HEK293 (cell line): ENCODE measurements at regions not wholly inside any gene's neighbourhood (a gene's known extent, or its start where the extent isn't known, plus 50 kb on each side); places are given as distances from the start of the nearest gene placed in this dataset.
A peak's percentile ranks its signal among the peaks of the same experiment; 100 is the strongest.

Source experiments
- CTCF ChIA-PET: fragments of 350-600 bp; formaldehyde crosslinking; extraction: SDS; loops from one replicate; lab custom pipeline; 2021; ENCODE audit warnings: antibody characterized with exemption; lab: Yijun Ruan, JAX
- POLR2A ChIA-PET: fragments of 300-600 bp; formaldehyde crosslinking; extraction: SDS; loops from one replicate; lab custom pipeline; 2020; ENCODE audit warnings: antibody characterized with exemption, inconsistent platforms; lab: Yijun Ruan, JAX
- H3K27ac ChIP-seq: fragments of 200-500 bp; sonication (Bioruptor generic); 2 replicates; pipeline ENCODE4 v1.5.1; 2014; ENCODE audit warnings: low read depth, low read length, control low read depth, inconsistent platforms; ENCODE audit errors: extremely low read depth
- H3K36me3 ChIP-seq, 2 experiments: fragments of 200-500 bp in 1 of 2; sonication (Bioruptor generic) in 1 of 2; 1 replicate in 1 of 2; 2 replicates in 1 of 2; pipeline ENCODE4 v1.5.1; 2014 to 2017; ENCODE audit warnings: inconsistent platforms in 2 of 2, low read length in 2 of 2; ENCODE audit not compliant: control insufficient read depth in 2 of 2, insufficient read depth in 1 of 2
- H3K4me1 ChIP-seq: fragments of 200-500 bp; sonication (Bioruptor generic); 2 replicates; pipeline ENCODE4 v1.5.1; 2014; ENCODE audit warnings: mild to moderate bottlenecking, low read length, inconsistent platforms; ENCODE audit not compliant: control insufficient read depth, insufficient read depth
- H3K4me3 ChIP-seq: 2 replicates; pipeline ENCODE4 v1.5.1; 2011; ENCODE audit warnings: low read depth, mild to moderate bottlenecking, control low read depth, low read length, moderate library complexity
- H3K9me3 ChIP-seq: fragments of 200-500 bp; sonication (Bioruptor generic); 2 replicates; pipeline ENCODE4 v1.5.1; 2014; ENCODE audit warnings: low read depth, low read length, inconsistent platforms; ENCODE audit not compliant: control insufficient read depth, insufficient read depth
- BCL11B ChIP-seq: fragments of 450-650 bp; formaldehyde crosslinking; IDR thresholded peaks from 2 replicates; pipeline ENCODE4 v1.5.1; 2016; ENCODE audit warnings: low read depth, missing biosample characterization, missing genetic modification characterization
- EGR2 ChIP-seq: fragments of 450-650 bp; formaldehyde crosslinking; IDR thresholded peaks from 2 replicates; pipeline ENCODE4 v1.5.1; 2016; ENCODE audit warnings: low read depth, missing biosample characterization, missing genetic modification characterization
- GLIS1 ChIP-seq: fragments of 450-650 bp; formaldehyde crosslinking; IDR thresholded peaks from 2 replicates; pipeline ENCODE4 v1.5.1; 2016; ENCODE audit warnings: missing biosample characterization, missing genetic modification characterization
- GLIS2 ChIP-seq: fragments of 450-650 bp; formaldehyde crosslinking; IDR thresholded peaks from 2 replicates; pipeline ENCODE4 v1.5.1; 2016; ENCODE audit warnings: missing biosample characterization, missing genetic modification characterization
- INSM2 ChIP-seq: fragments of 450-650 bp; formaldehyde crosslinking; IDR thresholded peaks from 2 replicates; pipeline ENCODE4 v1.5.1; 2016; ENCODE audit warnings: missing biosample characterization, missing genetic modification characterization
- KLF16 ChIP-seq: fragments of 450-650 bp; formaldehyde crosslinking; IDR thresholded peaks from 2 replicates; pipeline ENCODE4 v1.5.1; 2017; ENCODE audit warnings: missing biosample characterization, missing genetic modification characterization
- MEIS1 ChIP-seq: sonication (generic); formaldehyde crosslinking; IDR thresholded peaks from 2 replicates; pipeline ENCODE4 v1.8.1; 2022; ENCODE audit warnings: missing genetic modification reagents, mild to moderate bottlenecking, borderline replicate concordance
- OVOL3 ChIP-seq: fragments of 450-650 bp; formaldehyde crosslinking; IDR thresholded peaks from 2 replicates; pipeline ENCODE4 v1.5.1; 2016; ENCODE audit warnings: missing biosample characterization, missing genetic modification characterization
- PRDM2 ChIP-seq: fragments of 450-650 bp; formaldehyde crosslinking; IDR thresholded peaks from 2 replicates; pipeline ENCODE4 v1.5.1; 2016; ENCODE audit warnings: missing biosample characterization, missing genetic modification characterization, borderline replicate concordance
- PRDM6 ChIP-seq: fragments of 450-650 bp; formaldehyde crosslinking; IDR thresholded peaks from 2 replicates; pipeline ENCODE4 v1.5.1; 2017; ENCODE audit warnings: missing biosample characterization, missing genetic modification characterization
- YY2 ChIP-seq: fragments of 450-650 bp; formaldehyde crosslinking; IDR thresholded peaks from 2 replicates; pipeline ENCODE4 v1.5.1; 2016; ENCODE audit warnings: missing biosample characterization, missing genetic modification characterization
- ZFP69B ChIP-seq: fragments of 450-650 bp; formaldehyde crosslinking; IDR thresholded peaks from 2 replicates; pipeline ENCODE4 v1.5.1; 2016; ENCODE audit warnings: missing biosample characterization, missing genetic modification characterization
- ZNF155 ChIP-seq: fragments of 450-650 bp; formaldehyde crosslinking; IDR thresholded peaks from 2 replicates; pipeline ENCODE4 v1.5.1; 2016; ENCODE audit warnings: missing biosample characterization, missing genetic modification characterization
- ZNF280D ChIP-seq: fragments of 450-650 bp; formaldehyde crosslinking; IDR thresholded peaks from 2 replicates; pipeline ENCODE4 v1.5.1; 2016; ENCODE audit warnings: missing biosample characterization, missing genetic modification characterization
- ZNF362 ChIP-seq: fragments of 450-650 bp; formaldehyde crosslinking; IDR thresholded peaks from 2 replicates; pipeline ENCODE4 v1.5.1; 2016; ENCODE audit warnings: missing biosample characterization, missing genetic modification characterization
- ZNF423 ChIP-seq: fragments of 450-650 bp; formaldehyde crosslinking; IDR thresholded peaks from 2 replicates; pipeline ENCODE4 v1.5.1; 2016; ENCODE audit warnings: missing biosample characterization, missing genetic modification characterization
- ZNF514 ChIP-seq: fragments of 450-650 bp; formaldehyde crosslinking; IDR thresholded peaks from 2 replicates; pipeline ENCODE4 v1.5.1; 2016; ENCODE audit warnings: missing biosample characterization, missing genetic modification characterization
- ZNF548 ChIP-seq: fragments of 450-650 bp; formaldehyde crosslinking; IDR thresholded peaks from 2 replicates; pipeline ENCODE4 v1.5.1; 2016; ENCODE audit warnings: missing biosample characterization, missing genetic modification characterization
- ZNF626 ChIP-seq: fragments of 450-650 bp; sonication (Bioruptor Pico); formaldehyde crosslinking; IDR thresholded peaks from 2 replicates; pipeline ENCODE4 v1.5.1; 2018; ENCODE audit warnings: missing biosample characterization, missing genetic modification characterization, inconsistent platforms
- ZNF658 ChIP-seq: fragments of 450-650 bp; formaldehyde crosslinking; IDR thresholded peaks from 2 replicates; pipeline ENCODE4; 2016; ENCODE audit warnings: missing biosample characterization, missing genetic modification characterization
- ZNF670 ChIP-seq: fragments of 450-650 bp; formaldehyde crosslinking; IDR thresholded peaks from 2 replicates; pipeline ENCODE4 v1.5.1; 2016; ENCODE audit warnings: missing biosample characterization, missing genetic modification characterization, low read depth
- ZNF785 ChIP-seq: fragments of 450-650 bp; formaldehyde crosslinking; IDR thresholded peaks from 2 replicates; pipeline ENCODE4 v1.5.1; 2016; ENCODE audit warnings: missing biosample characterization, missing genetic modification characterization
- ZSCAN4 ChIP-seq: fragments of 450-650 bp; formaldehyde crosslinking; IDR thresholded peaks from 2 replicates; pipeline ENCODE4 v1.5.1; 2017; ENCODE audit warnings: missing biosample characterization, missing genetic modification characterization

GRCh38 chr20:51335329-51335841 lies 207.1 kb downstream of the NFATC2 start:
- no peaks in the 10 kb centered on the region for H3K36me3 ChIP-seq
- ChIA-PET POLR2A (no interaction called here), CTCF (interaction anchor here (0.7 to 0.9 kb wide), 2 partner anchors 11 to 82 kb away, joined by 3 read pairs; no protein-coding TSS in a partner anchor)
- H3K9me3 ChIP-seq = no peaks in the 10 kb centered on the region
- no peak overlapping the region for H3K27ac ChIP-seq
- no peaks in the 10 kb centered on the region for H3K4me1 ChIP-seq
- H3K4me3 ChIP-seq = no peak overlapping the region
- TF ChIP-seq ZNF785 (tag by site-specific recombination) (no peak), OVOL3 (tag by site-specific recombination) (no peak), ZNF658 (tag by site-specific recombination) (no peak), GLIS2 (tag by site-specific recombination) (no peak), ZNF423 (tag by site-specific recombination) (no peak), ZNF548 (tag by site-specific recombination) (no peak), BCL11B (tag by site-specific recombination) (no peak), ZSCAN4 (tag by site-specific recombination) (no peak), ZNF362 (tag by site-specific recombination) (no peak), ZFP69B (tag by site-specific recombination) (no peak), ZNF670 (no peak), INSM2 (tag by site-specific recombination) (peak; percentile 56; the same call in 1 of the 2 replicates), ZNF514 (tag by site-specific recombination) (no peak), PRDM6 (tag by site-specific recombination) (no peak), PRDM2 (no peak), GLIS1 (tag by site-specific recombination) (no peak), MEIS1 (CRISPR knock-in tag) (no peak), KLF16 (tag by site-specific recombination) (no peak), ZNF280D (tag by site-specific recombination) (0 out of 2 replicates have a peak, but pooled peaks have one; percentile 36), ZNF155 (tag by site-specific recombination) (no peak), ZNF626 (no peak), YY2 (tag by site-specific recombination) (0 out of 2 replicates have a peak, but pooled peaks have one; percentile 16), EGR2 (tag by site-specific recombination) (no peak)
